ENCODE measurements at regions not wholly inside any gene's neighbourhood (a gene's known extent, or its start where the extent isn't known, plus 50 kb on each side); places are given as distances from the start of the nearest gene placed in this dataset.

DNA sequence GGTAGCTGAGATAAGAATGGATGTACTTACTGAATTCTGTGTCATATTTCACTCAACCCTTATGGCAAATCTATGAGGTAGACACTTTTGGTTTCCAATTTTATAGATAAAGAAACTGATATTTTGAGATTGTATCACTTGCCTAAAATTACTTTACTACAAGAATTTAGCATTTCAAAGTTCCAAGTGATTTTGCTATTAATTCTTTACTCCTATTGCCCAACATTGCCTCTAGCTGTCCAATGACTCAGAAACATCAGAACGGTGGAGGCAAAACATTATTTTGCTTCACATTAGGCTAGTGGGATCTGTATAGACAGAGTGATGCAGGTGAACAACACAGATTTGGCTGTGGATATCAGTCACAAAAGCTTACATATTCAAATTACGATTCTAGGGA lies 747.2 kb upstream of the NEGR1 start:
- TF ChIP-seq, protein P1, sequence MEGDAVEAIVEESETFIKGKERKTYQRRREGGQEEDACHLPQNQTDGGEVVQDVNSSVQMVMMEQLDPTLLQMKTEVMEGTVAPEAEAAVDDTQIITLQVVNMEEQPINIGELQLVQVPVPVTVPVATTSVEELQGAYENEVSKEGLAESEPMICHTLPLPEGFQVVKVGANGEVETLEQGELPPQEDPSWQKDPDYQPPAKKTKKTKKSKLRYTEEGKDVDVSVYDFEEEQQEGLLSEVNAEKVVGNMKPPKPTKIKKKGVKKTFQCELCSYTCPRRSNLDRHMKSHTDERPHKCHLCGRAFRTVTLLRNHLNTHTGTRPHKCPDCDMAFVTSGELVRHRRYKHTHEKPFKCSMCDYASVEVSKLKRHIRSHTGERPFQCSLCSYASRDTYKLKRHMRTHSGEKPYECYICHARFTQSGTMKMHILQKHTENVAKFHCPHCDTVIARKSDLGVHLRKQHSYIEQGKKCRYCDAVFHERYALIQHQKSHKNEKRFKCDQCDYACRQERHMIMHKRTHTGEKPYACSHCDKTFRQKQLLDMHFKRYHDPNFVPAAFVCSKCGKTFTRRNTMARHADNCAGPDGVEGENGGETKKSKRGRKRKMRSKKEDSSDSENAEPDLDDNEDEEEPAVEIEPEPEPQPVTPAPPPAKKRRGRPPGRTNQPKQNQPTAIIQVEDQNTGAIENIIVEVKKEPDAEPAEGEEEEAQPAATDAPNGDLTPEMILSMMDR (IDR thresholded peaks at IDR 0.05; ENCODE audit: extremely low read depth in 1 of 2, insufficient read depth in 1 of 2, low read depth in 1 of 2, low read length in 2 of 2) = no peak
- TF ChIP-seq POLR2A (IDR thresholded peaks at IDR 0.05; ENCODE audit: low read depth, low read length) = no peak

Data from endothelial cell of umbilical vein (primary cell).